ENCODE measurements at regions not wholly inside any gene's neighbourhood (a gene's known extent, or its start where the extent isn't known, plus 50 kb on each side); places are given as distances from the start of the nearest gene placed in this dataset.

DNA sequence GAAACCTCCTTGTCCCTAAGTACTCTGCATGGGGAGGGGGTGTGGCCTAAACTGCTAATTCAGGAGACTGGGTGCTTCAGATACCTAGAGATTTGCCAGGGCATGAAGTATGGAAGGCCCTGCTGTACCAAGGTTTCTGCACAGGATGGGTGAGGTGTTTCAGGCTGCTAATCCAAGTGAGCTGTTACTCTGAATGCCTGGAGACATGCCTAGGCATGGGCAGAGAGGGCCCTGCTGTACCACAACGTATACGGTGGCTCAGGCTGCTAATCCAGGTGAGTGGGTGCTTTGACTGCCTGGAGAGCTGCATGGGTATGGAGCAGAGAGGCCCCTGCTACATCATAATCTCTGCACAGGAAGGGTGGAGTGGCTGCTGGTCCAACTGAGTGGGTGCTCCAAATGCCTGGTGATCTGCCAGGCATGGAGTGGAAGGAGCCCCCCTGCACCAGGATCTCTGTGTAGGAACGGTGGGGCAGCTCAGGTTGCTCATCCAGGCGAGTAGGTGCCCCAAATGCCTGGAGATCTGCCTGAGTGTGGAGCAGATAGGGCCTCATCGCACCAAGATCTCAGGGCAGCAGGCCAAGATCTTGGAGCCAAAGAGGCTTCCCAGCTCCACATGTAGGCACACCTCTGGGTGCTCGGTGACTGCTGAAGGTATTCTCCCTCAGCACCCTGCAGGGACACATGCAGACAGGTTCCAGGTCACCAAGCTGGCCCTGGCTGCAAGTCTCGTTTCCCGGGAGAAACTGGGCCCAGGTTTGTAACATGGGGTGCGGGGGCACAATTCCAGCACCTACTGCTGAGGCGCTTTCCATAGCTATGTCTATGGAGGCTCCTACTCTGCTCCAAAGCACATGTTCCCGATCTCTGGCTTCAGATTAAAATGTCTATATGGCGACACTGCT is 252.5 kb upstream of the PLXNA2 start:
- Mint-ChIP-seq H3K27ac (no peak overlapping the region), H3K27me3 (ENCODE audit: low read depth) (peaks cover 3% of the 10 kb centered on the region), H3K4me3 (no peak overlapping the region), H3K4me1 (ENCODE audit: low read depth) (no peaks in the 10 kb centered on the region), H3K9me3 (no peaks in the 10 kb centered on the region), H3K36me3 (ENCODE audit: low read depth) (no peaks in the 10 kb centered on the region)

DNA sequence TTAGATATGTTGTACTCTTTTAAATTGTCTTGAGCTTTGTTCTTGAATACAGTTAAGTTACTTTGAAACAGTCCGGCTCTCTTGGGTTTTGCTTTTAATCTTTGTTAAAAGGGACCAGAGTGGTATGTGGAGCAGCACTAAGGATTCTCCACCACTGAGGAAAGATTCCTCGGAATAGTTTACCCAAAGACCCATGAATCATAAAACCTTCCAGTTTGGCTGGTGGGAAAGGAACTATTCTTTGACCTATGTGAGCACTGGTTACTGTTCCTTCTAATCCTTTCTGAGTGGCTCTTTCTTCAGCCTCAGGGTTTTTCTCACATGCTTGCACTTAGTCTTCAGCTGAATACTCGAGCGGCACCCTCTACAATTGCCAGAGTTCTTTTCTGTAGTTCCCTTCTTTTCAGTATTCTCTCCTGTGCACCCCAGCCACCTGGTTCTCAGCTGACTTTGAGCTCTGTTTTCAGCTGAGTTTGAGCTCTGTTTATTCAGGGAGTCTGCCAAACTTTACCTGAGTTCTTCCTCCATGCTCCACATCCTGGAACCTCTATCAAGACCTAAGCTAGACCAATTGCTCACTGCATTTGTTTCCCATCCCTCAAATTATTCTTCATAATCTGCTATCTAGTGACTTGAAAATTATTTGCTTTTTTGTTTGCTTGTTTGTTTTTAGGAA is 253.8 kb upstream of the PLXNA2 start:
- Mint-ChIP-seq H3K27ac (no peak overlapping the region), H3K36me3 (ENCODE audit: low read depth) (no peaks in the 10 kb centered on the region), H3K27me3 (ENCODE audit: low read depth) (peaks cover 3% of the 10 kb centered on the region), H3K4me1 (ENCODE audit: low read depth) (no peaks in the 10 kb centered on the region), H3K9me3 (no peaks in the 10 kb centered on the region), H3K4me3 (no peak overlapping the region)

DNA sequence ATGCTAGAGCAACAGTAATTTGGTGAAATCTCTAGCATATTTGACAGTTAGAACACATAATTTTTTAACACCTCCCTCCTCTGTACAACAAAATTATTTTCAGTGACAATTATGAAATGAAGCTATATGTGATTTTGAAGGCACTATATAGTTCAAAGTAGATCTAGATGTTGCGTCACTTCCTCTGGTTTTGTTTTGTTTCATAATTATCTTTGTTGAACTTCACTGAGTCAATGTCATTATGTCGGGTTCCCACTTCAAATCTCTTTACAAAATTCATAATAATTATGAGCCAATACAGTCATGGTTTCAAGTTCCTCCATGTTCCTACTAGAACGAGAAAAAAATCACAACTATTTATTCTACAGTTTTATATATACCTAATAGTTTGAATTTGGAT is 254.8 kb upstream of the PLXNA2 start:
- no peaks in the 10 kb centered on the region for H3K4me1 Mint-ChIP-seq (ENCODE audit: low read depth)

GRCh38 chr1:208499601-208500000 is 255.4 kb upstream of the PLXNA2 start:
- Mint-ChIP-seq H3K27me3 (ENCODE audit: low read depth) (peaks cover 3% of the 10 kb centered on the region), H3K9me3 (no peaks in the 10 kb centered on the region), H3K4me3 (no peak overlapping the region), H3K36me3 (ENCODE audit: low read depth) (no peaks in the 10 kb centered on the region), H3K27ac (no peak overlapping the region), H3K4me1 (ENCODE audit: low read depth) (no peaks in the 10 kb centered on the region)

More for the DNA sequence above, 254.8 kb upstream of the PLXNA2 start:
- H3K4me3 Mint-ChIP-seq = no peak overlapping the region
- peaks cover 3% of the 10 kb centered on the region for H3K27me3 Mint-ChIP-seq (ENCODE audit: low read depth)
- no peak overlapping the region for H3K27ac Mint-ChIP-seq
- H3K36me3 Mint-ChIP-seq (ENCODE audit: low read depth) = no peaks in the 10 kb centered on the region
- no peaks in the 10 kb centered on the region for H3K9me3 Mint-ChIP-seq

DNA sequence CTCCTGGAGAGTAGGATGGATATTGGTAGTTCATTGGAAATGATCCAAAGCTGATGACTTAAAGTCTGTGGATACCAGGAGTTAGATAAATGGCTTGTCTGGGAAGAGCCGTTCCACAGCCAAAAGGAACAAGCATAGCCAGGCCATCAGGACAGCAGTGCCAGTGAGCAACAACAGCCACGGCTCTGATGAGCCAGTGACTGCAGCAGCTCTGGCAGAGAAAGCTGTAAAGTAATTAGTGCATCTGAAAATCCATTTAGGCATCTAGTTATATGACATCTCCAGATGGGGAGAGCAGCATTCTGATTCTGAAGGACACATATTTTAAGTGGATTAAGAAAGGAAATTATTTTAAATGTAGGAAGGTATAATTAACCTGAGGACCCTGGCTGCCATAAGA is 256.2 kb upstream of the PLXNA2 start:
- Mint-ChIP-seq H3K36me3 (ENCODE audit: low read depth) (no peaks in the 10 kb centered on the region), H3K27me3 (ENCODE audit: low read depth) (peaks cover 3% of the 10 kb centered on the region), H3K4me1 (ENCODE audit: low read depth) (no peaks in the 10 kb centered on the region), H3K9me3 (no peaks in the 10 kb centered on the region), H3K4me3 (no peak overlapping the region), H3K27ac (no peak overlapping the region)

- Mint-ChIP-seq H3K36me3 (ENCODE audit: low read depth) (no peaks in the 10 kb centered on the region), H3K27ac (no peak overlapping the region), H3K27me3 (ENCODE audit: low read depth) (peaks cover 3% of the 10 kb centered on the region), H3K4me1 (ENCODE audit: low read depth) (no peaks in the 10 kb centered on the region), H3K9me3 (no peaks in the 10 kb centered on the region), H3K4me3 (no peak overlapping the region)
Measured at GRCh38 chr1:208501542-208501941, 257.4 kb upstream of the PLXNA2 start.

- H3K27ac Mint-ChIP-seq = no peak overlapping the region
- no peaks in the 10 kb centered on the region for H3K4me1 Mint-ChIP-seq (ENCODE audit: low read depth)
- peaks cover 3% of the 10 kb centered on the region for H3K27me3 Mint-ChIP-seq (ENCODE audit: low read depth)
- H3K4me3 Mint-ChIP-seq = no peak overlapping the region
- H3K9me3 Mint-ChIP-seq = no peaks in the 10 kb centered on the region
- H3K36me3 Mint-ChIP-seq (ENCODE audit: low read depth) = no peaks in the 10 kb centered on the region
Measured at GRCh38 chr1:208503787-208504186, 259.6 kb upstream of the PLXNA2 start.

GRCh38 chr1:208506812-208507211 is 262.6 kb upstream of the PLXNA2 start:
- Mint-ChIP-seq H3K4me3 (no peak overlapping the region), H3K9me3 (no peaks in the 10 kb centered on the region), H3K27me3 (ENCODE audit: low read depth) (no peaks in the 10 kb centered on the region), H3K36me3 (ENCODE audit: low read depth) (no peaks in the 10 kb centered on the region), H3K27ac (no peak overlapping the region), H3K4me1 (ENCODE audit: low read depth) (no peaks in the 10 kb centered on the region)

DNA sequence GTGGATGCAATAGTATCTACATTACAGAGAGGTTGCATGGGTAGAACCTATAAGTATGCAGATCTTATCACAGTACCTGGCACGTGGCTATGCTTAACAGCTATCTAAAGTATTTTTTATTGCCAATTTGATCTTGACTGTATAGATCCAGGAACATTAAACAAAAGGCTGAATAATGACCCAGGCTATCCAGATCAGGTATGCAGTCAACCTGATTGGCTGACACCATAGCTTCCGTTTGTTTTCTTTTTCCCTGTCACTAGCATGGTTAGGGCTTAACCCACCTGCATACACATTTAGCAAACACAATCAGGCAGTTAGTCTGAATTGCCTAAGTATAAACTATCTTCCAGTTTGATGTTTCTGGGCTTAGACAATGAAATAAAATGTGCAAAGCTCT is 264.9 kb upstream of the PLXNA2 start:
- Mint-ChIP-seq H3K27me3 (ENCODE audit: low read depth) (no peaks in the 10 kb centered on the region), H3K9me3 (no peaks in the 10 kb centered on the region), H3K4me1 (ENCODE audit: low read depth) (no peaks in the 10 kb centered on the region), H3K27ac (no peak overlapping the region), H3K36me3 (ENCODE audit: low read depth) (no peaks in the 10 kb centered on the region), H3K4me3 (no peak overlapping the region)

DNA sequence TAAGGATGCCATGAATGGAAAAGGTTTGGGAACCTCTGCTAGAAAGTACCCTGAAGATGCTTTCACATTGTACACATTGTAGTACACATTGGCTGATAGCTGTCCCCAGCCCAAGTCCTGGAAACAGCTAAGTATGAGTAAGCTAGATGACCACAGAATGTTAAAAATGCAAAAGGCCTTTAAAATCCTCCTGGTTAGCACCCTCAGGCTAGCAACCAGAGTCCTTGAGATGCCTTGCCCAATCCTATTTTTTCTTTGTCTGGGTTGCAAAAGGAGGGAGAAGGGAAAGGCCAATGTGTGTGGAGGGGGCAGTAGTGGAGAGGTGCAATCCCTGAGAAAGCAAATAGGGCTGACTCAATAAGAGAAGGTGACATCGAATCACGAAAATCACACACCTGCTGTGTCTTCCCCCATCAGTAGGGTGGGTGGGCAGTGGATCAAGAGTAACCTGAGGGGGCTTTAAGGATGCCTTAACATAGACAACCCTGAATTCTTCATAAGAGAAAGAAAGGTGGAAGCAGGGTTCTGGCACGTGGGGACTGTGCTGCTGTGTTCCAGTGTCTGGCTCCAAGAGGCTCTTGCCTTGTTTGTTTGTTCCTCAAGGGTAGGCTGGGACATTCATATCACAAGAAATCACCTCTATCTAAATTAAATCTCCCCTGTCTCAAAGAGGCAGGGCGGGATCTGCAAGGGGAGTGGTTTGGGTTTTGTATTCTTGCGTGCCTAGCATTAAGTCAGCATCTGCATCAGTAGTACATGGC is 266.2 kb upstream of the PLXNA2 start:
- Mint-ChIP-seq H3K4me1 (ENCODE audit: low read depth) (no peaks in the 10 kb centered on the region), H3K27ac (no peak overlapping the region), H3K9me3 (no peaks in the 10 kb centered on the region), H3K27me3 (ENCODE audit: low read depth) (no peaks in the 10 kb centered on the region), H3K36me3 (ENCODE audit: low read depth) (no peaks in the 10 kb centered on the region), H3K4me3 (no peak overlapping the region)

DNA sequence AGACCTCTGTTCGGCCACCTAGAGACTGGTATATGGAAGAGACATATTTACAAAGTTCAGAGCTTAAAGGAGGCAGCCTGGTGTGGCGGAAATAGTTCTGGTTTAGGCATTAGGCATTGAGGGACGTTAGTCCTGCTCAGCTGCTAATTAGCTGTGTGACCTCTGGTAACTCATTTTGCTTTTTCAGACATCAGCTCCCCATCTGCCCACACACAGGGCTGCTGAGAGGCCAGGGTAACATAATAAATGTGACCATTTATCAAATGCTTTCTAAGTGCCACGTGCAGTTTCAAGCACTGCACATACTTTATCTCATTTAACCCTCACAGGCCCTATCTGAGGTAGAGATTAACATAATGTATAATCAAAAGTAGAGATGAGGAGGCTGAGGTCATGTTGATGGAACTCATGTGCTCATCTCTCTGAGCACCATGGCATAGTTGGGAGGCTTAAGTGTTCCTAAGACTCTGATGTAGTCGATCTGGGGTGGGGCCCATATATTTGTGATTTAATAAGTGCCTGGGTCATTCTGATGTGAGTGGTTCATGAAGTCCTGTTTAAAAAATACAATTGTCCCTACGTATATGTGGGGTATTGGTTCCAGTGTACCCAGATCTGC is 267.2 kb upstream of the PLXNA2 start:
- no peak overlapping the region for H3K4me3 Mint-ChIP-seq
- no peak overlapping the region for H3K27ac Mint-ChIP-seq
- no peaks in the 10 kb centered on the region for H3K27me3 Mint-ChIP-seq (ENCODE audit: low read depth)
- H3K9me3 Mint-ChIP-seq = no peaks in the 10 kb centered on the region
- no peaks in the 10 kb centered on the region for H3K4me1 Mint-ChIP-seq (ENCODE audit: low read depth)
- no peaks in the 10 kb centered on the region for H3K36me3 Mint-ChIP-seq (ENCODE audit: low read depth)

DNA sequence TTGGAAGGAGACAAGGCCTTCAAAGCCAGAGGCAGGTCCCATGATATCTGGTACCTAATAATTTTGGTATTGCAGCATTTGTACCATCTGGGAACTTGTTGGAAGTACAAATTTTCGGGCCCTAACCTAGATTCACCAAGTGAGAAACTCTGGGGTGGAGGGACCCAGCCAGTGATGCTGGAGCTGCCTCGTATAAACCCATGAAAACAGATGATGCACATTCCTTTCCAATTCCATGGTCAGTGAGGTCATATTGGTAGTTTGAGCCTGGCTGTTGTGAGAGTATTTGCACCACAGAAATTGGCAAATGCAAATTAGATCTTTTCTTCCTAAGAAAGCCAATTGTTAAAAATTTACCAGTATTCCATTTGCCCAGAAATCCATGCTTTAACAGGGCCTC is 269.6 kb upstream of the PLXNA2 start:
- Mint-ChIP-seq H3K27me3 (ENCODE audit: low read depth) (no peaks in the 10 kb centered on the region), H3K36me3 (ENCODE audit: low read depth) (no peaks in the 10 kb centered on the region), H3K4me1 (ENCODE audit: low read depth) (no peaks in the 10 kb centered on the region), H3K9me3 (no peaks in the 10 kb centered on the region), H3K27ac (no peak overlapping the region), H3K4me3 (no peak overlapping the region)

- Mint-ChIP-seq H3K36me3 (ENCODE audit: low read depth) (no peaks in the 10 kb centered on the region), H3K9me3 (no peaks in the 10 kb centered on the region), H3K4me3 (no peak overlapping the region), H3K27ac (no peak overlapping the region), H3K27me3 (ENCODE audit: low read depth) (no peaks in the 10 kb centered on the region), H3K4me1 (ENCODE audit: low read depth) (no peaks in the 10 kb centered on the region)
Measured at GRCh38 chr1:208515129-208515528, 270.9 kb upstream of the PLXNA2 start.

GRCh38 chr1:208516780-208517179 is 272.6 kb upstream of the PLXNA2 start:
- Mint-ChIP-seq H3K36me3 (ENCODE audit: low read depth) (no peaks in the 10 kb centered on the region), H3K9me3 (no peaks in the 10 kb centered on the region), H3K27ac (no peak overlapping the region), H3K4me3 (no peak overlapping the region), H3K27me3 (ENCODE audit: low read depth) (no peaks in the 10 kb centered on the region), H3K4me1 (ENCODE audit: low read depth) (no peaks in the 10 kb centered on the region)

Measured in T-helper 1 cell treated with Interleukin-12 subunit alpha and Interleukin-12 subunit beta and Interleukin-4 antibody, amounts not matched to agents 30 μg/mL and 1 μg/mL, for 36 hours (primary cell).